ENCODE measurements at regions not wholly inside any gene's neighbourhood (a gene's known extent, or its start where the extent isn't known, plus 50 kb on each side); places are given as distances from the start of the nearest gene placed in this dataset.

DNA sequence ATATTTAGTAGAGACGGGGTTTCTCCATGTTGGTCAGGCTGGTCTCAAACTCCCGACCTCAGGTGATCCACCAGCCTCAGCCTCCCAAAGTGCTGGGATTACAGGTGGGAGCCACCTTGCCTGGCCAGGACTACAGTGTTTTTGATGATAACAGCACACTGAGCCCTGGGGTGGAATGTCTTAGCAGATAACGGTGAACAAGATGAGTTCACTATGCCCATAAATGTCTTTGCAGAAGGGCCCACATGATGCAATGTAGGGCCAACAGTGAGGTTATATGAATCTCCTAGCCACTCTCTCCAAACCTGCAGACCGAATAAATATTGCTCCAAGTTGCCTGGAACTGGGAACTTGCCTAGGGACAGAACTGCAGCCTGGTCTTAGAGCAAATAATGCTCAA, 235.1 kb downstream of the COG6 start:
- TF ChIP-seq, protein P1, sequence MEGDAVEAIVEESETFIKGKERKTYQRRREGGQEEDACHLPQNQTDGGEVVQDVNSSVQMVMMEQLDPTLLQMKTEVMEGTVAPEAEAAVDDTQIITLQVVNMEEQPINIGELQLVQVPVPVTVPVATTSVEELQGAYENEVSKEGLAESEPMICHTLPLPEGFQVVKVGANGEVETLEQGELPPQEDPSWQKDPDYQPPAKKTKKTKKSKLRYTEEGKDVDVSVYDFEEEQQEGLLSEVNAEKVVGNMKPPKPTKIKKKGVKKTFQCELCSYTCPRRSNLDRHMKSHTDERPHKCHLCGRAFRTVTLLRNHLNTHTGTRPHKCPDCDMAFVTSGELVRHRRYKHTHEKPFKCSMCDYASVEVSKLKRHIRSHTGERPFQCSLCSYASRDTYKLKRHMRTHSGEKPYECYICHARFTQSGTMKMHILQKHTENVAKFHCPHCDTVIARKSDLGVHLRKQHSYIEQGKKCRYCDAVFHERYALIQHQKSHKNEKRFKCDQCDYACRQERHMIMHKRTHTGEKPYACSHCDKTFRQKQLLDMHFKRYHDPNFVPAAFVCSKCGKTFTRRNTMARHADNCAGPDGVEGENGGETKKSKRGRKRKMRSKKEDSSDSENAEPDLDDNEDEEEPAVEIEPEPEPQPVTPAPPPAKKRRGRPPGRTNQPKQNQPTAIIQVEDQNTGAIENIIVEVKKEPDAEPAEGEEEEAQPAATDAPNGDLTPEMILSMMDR (IDR thresholded peaks at IDR 0.05; ENCODE audit: insufficient read depth in 1 of 2, low read depth in 1 of 2, low read length in 1 of 2, severe bottlenecking in 1 of 2, unreplicated experiment in 1 of 2) = no peak
- H3K4me3 Mint-ChIP-seq (ENCODE audit: unreplicated experiment) = no peak overlapping the region
- peaks cover 10% of the 10 kb centered on the region for H3K27me3 Mint-ChIP-seq (ENCODE audit: insufficient read depth, unreplicated experiment)
- H3K9me3 ChIP-seq = 0 out of 2 replicates have a peak, but pooled peaks cover 1% of the 10 kb centered on the region
- no peaks in the 10 kb centered on the region for H3K4me1 Mint-ChIP-seq (ENCODE audit: low read depth, unreplicated experiment)
- no peaks in the 10 kb centered on the region for H3K4me1 ChIP-seq
- CTCF ChIA-PET = no interaction called here
- no TSS peak for BruUV-seq (replicated peaks)
- H3K9me3 Mint-ChIP-seq (ENCODE audit: unreplicated experiment) = no peaks in the 10 kb centered on the region
- no peaks in the 10 kb centered on the region for H3K36me3 Mint-ChIP-seq (ENCODE audit: insufficient read depth, unreplicated experiment)
- POLR2A ChIA-PET = no interaction called here
- intact Hi-C loops (cut with micrococcal nuclease; ENCODE audit: unreplicated experiment) = no loop called here
- no peak overlapping the region for H3K4me3 ChIP-seq (ENCODE audit: low read depth, low read length)
- no peak overlapping the region for H3K27ac Mint-ChIP-seq (ENCODE audit: unreplicated experiment)
- 0 out of 2 replicates have a peak, but pooled peaks cover 2% of the 10 kb centered on the region for H3K27me3 ChIP-seq (replicated peaks; ENCODE audit: control insufficient read depth, insufficient read depth, low read length)
- DNase-seq = no peak
- H3K36me3 ChIP-seq (ENCODE audit: control insufficient read depth, insufficient read depth, low read length) = no peaks in the 10 kb centered on the region

DNA sequence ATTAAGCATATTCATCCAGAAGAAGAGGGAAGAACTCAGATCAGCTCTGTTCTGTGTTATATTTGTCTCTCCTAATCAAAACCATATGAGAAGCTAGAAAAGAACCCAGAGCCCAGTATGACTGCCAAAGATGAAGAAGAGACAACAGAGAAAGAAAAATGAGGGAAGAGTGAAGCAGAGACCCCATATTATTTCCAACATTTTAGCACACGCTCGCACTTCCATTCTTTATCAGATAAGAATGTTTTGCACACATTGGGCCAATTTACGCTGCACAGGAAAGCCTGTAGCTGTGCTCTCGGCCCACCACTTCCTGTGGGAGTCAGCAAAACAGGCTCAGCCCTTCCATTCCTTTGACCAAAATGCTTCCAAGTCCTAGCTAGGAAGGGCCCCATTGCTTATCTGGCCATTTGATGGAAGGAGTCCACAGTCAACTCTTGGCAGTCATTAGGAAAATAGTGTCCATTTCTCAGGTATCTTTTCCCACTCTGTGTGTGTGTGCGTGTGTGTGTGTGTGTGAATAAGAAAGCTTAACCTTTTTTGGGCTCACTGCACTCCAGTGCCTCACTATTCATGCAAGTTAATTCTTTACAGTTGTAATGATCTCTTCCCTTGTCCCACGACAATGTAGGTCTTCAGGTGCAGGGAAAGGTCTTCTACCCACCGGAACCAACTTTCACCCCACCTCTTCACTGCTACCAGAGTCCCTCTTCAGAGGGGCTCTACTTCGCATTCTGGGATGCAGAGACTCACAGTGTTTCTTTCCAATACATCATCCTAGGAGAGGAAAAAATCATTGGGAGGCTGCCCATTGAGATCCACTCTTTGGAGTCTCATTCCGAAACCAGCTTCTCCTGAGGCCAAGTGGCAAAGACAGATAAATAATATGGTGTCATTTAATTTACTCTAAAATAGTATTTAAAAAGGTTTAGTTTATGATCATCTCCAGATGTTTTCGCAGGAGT, 237.5 kb downstream of the COG6 start:
- Mint-ChIP-seq H3K9me3 (ENCODE audit: unreplicated experiment) (no peaks in the 10 kb centered on the region), H3K36me3 (ENCODE audit: insufficient read depth, unreplicated experiment) (no peaks in the 10 kb centered on the region), H3K27ac (ENCODE audit: unreplicated experiment) (no peak overlapping the region), H3K4me3 (ENCODE audit: unreplicated experiment) (no peak overlapping the region), H3K27me3 (ENCODE audit: insufficient read depth, unreplicated experiment) (peaks cover 16% of the 10 kb centered on the region), H3K4me1 (ENCODE audit: low read depth, unreplicated experiment) (no peaks in the 10 kb centered on the region)
- BruUV-seq (replicated peaks) = no TSS peak
- no peaks in the 10 kb centered on the region for H3K27me3 ChIP-seq (replicated peaks; ENCODE audit: control insufficient read depth, insufficient read depth, low read length)
- no peaks in the 10 kb centered on the region for H3K4me1 ChIP-seq
- H3K4me3 ChIP-seq (ENCODE audit: low read depth, low read length) = no peak overlapping the region
- ChIA-PET CTCF (interaction anchor here (0.6 kb wide), 1 partner anchor 657 kb away, joined by 3 read pairs; no protein-coding TSS in a partner anchor), POLR2A (no interaction called here)
- no peaks in the 10 kb centered on the region for H3K9me3 ChIP-seq
- no peaks in the 10 kb centered on the region for H3K36me3 ChIP-seq (ENCODE audit: control insufficient read depth, insufficient read depth, low read length)
- TF ChIP-seq, protein P1 (IDR thresholded peaks at IDR 0.05; ENCODE audit: insufficient read depth in 1 of 2, low read depth in 1 of 2, low read length in 1 of 2, severe bottlenecking in 1 of 2, unreplicated experiment in 1 of 2) = no peak
- intact Hi-C loops (cut with micrococcal nuclease; ENCODE audit: unreplicated experiment) = no loop called here
- DNase-seq = no peak

DNA sequence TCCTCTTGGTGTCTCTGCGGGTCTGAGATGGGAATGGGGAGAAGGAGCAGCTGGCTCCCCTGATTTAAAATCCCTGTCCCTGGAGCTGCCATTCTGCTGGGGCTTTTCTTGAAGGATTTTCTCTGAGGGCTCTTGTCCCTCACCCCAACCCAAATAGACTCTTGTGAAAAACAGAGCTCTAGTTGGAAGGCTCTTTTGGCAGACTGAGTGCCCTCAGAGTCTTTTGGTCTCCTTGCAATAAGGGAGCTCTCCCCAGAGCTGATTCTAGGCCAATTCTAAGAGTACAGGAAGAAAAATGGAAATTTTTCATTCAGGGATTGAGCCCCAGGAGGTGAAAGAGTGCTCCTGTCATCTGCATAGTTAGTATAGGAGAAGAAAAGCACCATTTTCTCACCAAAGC, 238.3 kb downstream of the COG6 start:
- Histone ChIP-seq H3K9me3 (no peaks in the 10 kb centered on the region), H3K4me1 (no peaks in the 10 kb centered on the region), H3K36me3 (ENCODE audit: control insufficient read depth, insufficient read depth, low read length) (no peaks in the 10 kb centered on the region), H3K4me3 (ENCODE audit: low read depth, low read length) (no peak overlapping the region), H3K27me3 (replicated peaks; ENCODE audit: control insufficient read depth, insufficient read depth, low read length) (no peaks in the 10 kb centered on the region)
- TF ChIP-seq, protein P1 (IDR thresholded peaks at IDR 0.05; ENCODE audit: insufficient read depth in 1 of 2, low read depth in 1 of 2, low read length in 1 of 2, severe bottlenecking in 1 of 2, unreplicated experiment in 1 of 2) = no peak
- no peaks in the 10 kb centered on the region for H3K9me3 Mint-ChIP-seq (ENCODE audit: unreplicated experiment)
- intact Hi-C loops (cut with micrococcal nuclease; ENCODE audit: unreplicated experiment) = no loop called here
- no TSS peak for BruUV-seq (replicated peaks)
- ChIA-PET CTCF (no interaction called here), POLR2A (no interaction called here)
- H3K4me3 Mint-ChIP-seq (ENCODE audit: unreplicated experiment) = no peak overlapping the region
- H3K27me3 Mint-ChIP-seq (ENCODE audit: insufficient read depth, unreplicated experiment) = peaks cover 16% of the 10 kb centered on the region
- no peaks in the 10 kb centered on the region for H3K36me3 Mint-ChIP-seq (ENCODE audit: insufficient read depth, unreplicated experiment)
- H3K27ac Mint-ChIP-seq (ENCODE audit: unreplicated experiment) = no peak overlapping the region
- H3K4me1 Mint-ChIP-seq (ENCODE audit: low read depth, unreplicated experiment) = no peaks in the 10 kb centered on the region
- no peak for DNase-seq

All from Caco-2 (cell line).